HepG2 (cell line): ENCODE measurements at regions not wholly inside any gene's neighbourhood (a gene's known extent, or its start where the extent isn't known, plus 50 kb on each side); places are given as distances from the start of the nearest gene placed in this dataset.

Experiments
- ATAC-seq: fragments of 200-7000 bp; cut with Tn5 transposase; 3 replicates; pipeline ENCODE4 v1.9.1; 2020; ENCODE audit warnings: mild to moderate bottlenecking, moderate library complexity
- BruUV-seq: library from RNA; stranded (reverse); fragments of 400-500 nt; replicated peaks from 2 replicates; lab custom pipeline; 2021; lab: Mats Ljungman, UMichigan
- CTCF ChIA-PET: fragments of 300-600 bp; formaldehyde crosslinking; extraction: SDS; loops from one replicate; lab custom pipeline; 2021; ENCODE audit warnings: low total read pairs, inconsistent platforms, low intra/inter-chr PET ratio; lab: Yijun Ruan, JAX
- POLR2A ChIA-PET: fragments of 350-600 bp; sonication (Branson Sonifier 250); formaldehyde crosslinking; loops from one replicate; lab custom pipeline; 2020; ENCODE audit warnings: antibody characterized with exemption, inconsistent platforms; lab: Yijun Ruan, JAX
- DNase-seq: peaks from one replicate; pipeline ENCODE4 v3.0.0-alpha.2; 2015; ENCODE audit warnings: low spot score
- FAIRE-seq: peaks from 3 replicates; lab custom pipeline; 2011; peaks lifted over from hg19 to GRCh38; lab: Jason Lieb, UNC
- H2AFZ ChIP-seq: one replicate; pipeline ENCODE4 v1.6.1; 2011; ENCODE audit warnings: low read length, inconsistent platforms
- H3K27ac ChIP-seq: fragments of 300-600 bp; 3 replicates; pipeline ENCODE4 v1.8.0; 2011; ENCODE audit warnings: mixed run types, mild to moderate bottlenecking, mixed read lengths, low read length, inconsistent platforms; ENCODE audit not compliant: insufficient read depth; ENCODE audit errors: extremely low read length
- H3K27me3 ChIP-seq, 2 experiments: fragments of 200-600 bp in 1 of 2; 2 replicates in 1 of 2; 3 replicates in 1 of 2; pipeline versions ENCODE4 v1.6.0 to v1.8.0; 2011; ENCODE audit warnings: low read length in 2 of 2, mild to moderate bottlenecking in 2 of 2, moderate library complexity in 2 of 2, inconsistent platforms in 1 of 2; ENCODE audit not compliant: insufficient read depth in 2 of 2, control insufficient read depth in 1 of 2
- H3K36me3 ChIP-seq, 2 experiments: fragments of 200-600 bp in 1 of 2; replicated peaks in 1 of 2; 2 replicates in 1 of 2; 3 replicates in 1 of 2; pipeline versions ENCODE4 v1.5.1 to v1.8.0; 2011; ENCODE audit warnings: low read length in 2 of 2, inconsistent platforms in 1 of 2; ENCODE audit not compliant: insufficient read depth in 2 of 2, control insufficient read depth in 1 of 2
- H3K4me1 ChIP-seq: 2 replicates; pipeline ENCODE4 v1.5.1; 2012; ENCODE audit warnings: low read length, inconsistent platforms; ENCODE audit not compliant: insufficient read depth
- H3K4me2 ChIP-seq: 2 replicates; pipeline ENCODE4 v1.6.0; 2011; ENCODE audit warnings: low read depth, low read length, inconsistent platforms
- H3K4me3 ChIP-seq, 3 experiments: fragments of 200-600 bp in 1 of 3; sonication (generic), shearing (Covaris generic) in 1 of 3; replicated peaks in 1 of 3; 2 replicates each; pipeline ENCODE4 v1.5.1; 2011 to 2016; ENCODE audit warnings: low read length in 3 of 3, inconsistent platforms in 2 of 3, low read depth in 2 of 3, mild to moderate bottlenecking in 2 of 3, control low read depth in 1 of 3, mixed read lengths in 1 of 3; ENCODE audit not compliant: insufficient read depth in 1 of 3
- H3K79me2 ChIP-seq: one replicate; pipeline ENCODE4 v1.6.1; 2011; ENCODE audit warnings: low read length, inconsistent platforms; ENCODE audit not compliant: insufficient read depth
- H3K9ac ChIP-seq: 2 replicates; pipeline ENCODE4 v1.6.0; 2011; ENCODE audit warnings: mild to moderate bottlenecking, low read depth, low read length, inconsistent platforms; ENCODE audit not compliant: insufficient read depth
- H3K9me3 ChIP-seq: 2 replicates; pipeline ENCODE4 v1.5.1; 2012; ENCODE audit warnings: mild to moderate bottlenecking, low read length
- H4K20me1 ChIP-seq: 2 replicates; pipeline ENCODE4 v1.6.0; 2011; ENCODE audit warnings: inconsistent platforms, mild to moderate bottlenecking, low read length, moderate library complexity; ENCODE audit not compliant: insufficient read depth
- ARNT2 ChIP-seq: sonication (generic); formaldehyde crosslinking; IDR thresholded peaks from 2 replicates; pipeline ENCODE4 v1.8.0; 2022; ENCODE audit warnings: mild to moderate bottlenecking, low read depth, missing genetic modification reagents, moderate library complexity
- DMAP1 ChIP-seq: IDR thresholded peaks from 2 replicates; pipeline ENCODE4 v1.6.1; 2016
- GABPA ChIP-seq, 2 experiments: IDR thresholded peaks; 2 replicates each; pipeline ENCODE4 v1.6.1; 2011 to 2016; ENCODE audit warnings: low read depth in 2 of 2, low read length in 1 of 2, missing biosample characterization in 1 of 2, missing genetic modification characterization in 1 of 2
- GABPB1 ChIP-seq: IDR thresholded peaks from 2 replicates; pipeline ENCODE4 v1.6.1; 2016; ENCODE audit warnings: mild to moderate bottlenecking, missing genetic modification reagents, moderate library complexity, missing compliant biosample characterization
- MAFF ChIP-seq: IDR thresholded peaks from 2 replicates; pipeline ENCODE4 v1.6.1; 2011; ENCODE audit warnings: low read depth, low read length, improper control_type of control experiment
- MAFK ChIP-seq, 2 experiments: IDR thresholded peaks in 1 of 2; conservative IDR thresholded peaks in 1 of 2; 2 replicates each; pipeline ENCODE4 v1.6.1; 2011; ENCODE audit warnings: improper control_type of control experiment in 2 of 2, low read length in 2 of 2
- NFYC ChIP-seq: IDR thresholded peaks from 2 replicates; pipeline ENCODE4 v1.6.1; 2016; ENCODE audit warnings: missing genetic modification reagents, missing compliant biosample characterization
- TFDP2 ChIP-seq: sonication (generic); formaldehyde crosslinking; IDR thresholded peaks from 2 replicates; pipeline ENCODE4 v1.4.0; 2020; ENCODE audit warnings: missing genetic modification reagents
- ZMYM2 ChIP-seq: sonication (generic); formaldehyde crosslinking; IDR thresholded peaks from 2 replicates; pipeline ENCODE4 v1.8.0; 2022; ENCODE audit warnings: mild to moderate bottlenecking, missing genetic modification reagents
- ZNF17 ChIP-seq: sonication (generic); formaldehyde crosslinking; IDR thresholded peaks from 2 replicates; pipeline ENCODE4 v1.5.0; 2020; ENCODE audit warnings: mild to moderate bottlenecking, missing genetic modification reagents
- WGBS: methylation state at CpG from one replicate; pipeline ENCODE4 v1.1.6; 2017; ENCODE audit warnings: low lambda C conversion rate; 5-methylcytosine and 5-hydroxymethylcytosine counted together
- in situ Hi-C: cut with HindIII; loops from 2 replicates; pipeline ENCODE4 v1.10.0; 2017; ENCODE audit warnings: low pct_unique_long_range_greater_than_20kb; ENCODE audit not compliant: extremely low pct_ligation_motif_present
- intact Hi-C: fragments of 100-400 bp; cut with micrococcal nuclease; formaldehyde crosslinking; loops from one replicate; pipeline ENCODE4 v1.10.0; 2022; ENCODE audit not compliant: unreplicated experiment

- no peak overlapping the region for H3K4me2 ChIP-seq
- H3K36me3 ChIP-seq = no peaks in the 10 kb centered on the region
- H3K27ac ChIP-seq = no peak overlapping the region
- FAIRE-seq (no peak), ATAC-seq (no peak), DNase-seq (no peak)
- in situ Hi-C loops = no loop called here
- no peak overlapping the region for H3K9ac ChIP-seq
- peaks cover 1% of the 10 kb centered on the region; the same call in 1 of the 2 replicates for H3K9me3 ChIP-seq
- H3K79me2 ChIP-seq = no peaks in the 10 kb centered on the region
- intact Hi-C loops = no loop called here
- ChIA-PET POLR2A (no interaction called here), CTCF (no interaction called here)
- H4K20me1 ChIP-seq = no peaks in the 10 kb centered on the region
- H2AFZ ChIP-seq = no peak overlapping the region
- no peaks in the 10 kb centered on the region for H3K27me3 ChIP-seq
- BruUV-seq = no TSS peak
- 64% methylated on average over 6 of the region's 12 CpGs for WGBS
- no peak overlapping the region for H3K4me3 ChIP-seq
- H3K4me1 ChIP-seq = no peaks in the 10 kb centered on the region
- no peak for TF ChIP-seq DMAP1 (CRISPR knock-in tag)
- TF ChIP-seq GABPA (IDR thresholded peaks at IDR 0.05; ENCODE audit: low read depth, low read length) = no peak
- TF ChIP-seq GABPA (CRISPR knock-in tag; IDR thresholded peaks at IDR 0.05; ENCODE audit: low read depth) = no peak
- no peak for TF ChIP-seq GABPB1 (CRISPR knock-in tag)
- no peak for TF ChIP-seq ZNF17
- no peak for TF ChIP-seq ZMYM2 (CRISPR knock-in tag)
- no peak for TF ChIP-seq TFDP2 (CRISPR knock-in tag)
- no peak for TF ChIP-seq ARNT2 (CRISPR knock-in tag)
Measured at GRCh38 chr15:23912191-23912590, 225.1 kb upstream of the NDN start.

- no peaks in the 10 kb centered on the region for H3K36me3 ChIP-seq
- H3K9me3 ChIP-seq = peaks cover 8% of the 10 kb centered on the region; the same call in 1 of the 2 replicates
- no peaks in the 10 kb centered on the region for H3K79me2 ChIP-seq
- in situ Hi-C loops = no loop called here
- no peak overlapping the region for H3K4me2 ChIP-seq
- no peak overlapping the region for H2AFZ ChIP-seq
- WGBS = 5% methylated on average over 5 of the region's 5 CpGs
- no peak for DNase-seq
- no peaks in the 10 kb centered on the region for H3K27me3 ChIP-seq
- no peaks in the 10 kb centered on the region for H3K4me1 ChIP-seq
- H4K20me1 ChIP-seq = no peaks in the 10 kb centered on the region
- no peak for ATAC-seq
- no peak overlapping the region for H3K4me3 ChIP-seq
- H3K27ac ChIP-seq = no peak overlapping the region
- no peak overlapping the region for H3K9ac ChIP-seq
- POLR2A ChIA-PET = no interaction called here
- CTCF ChIA-PET = no interaction called here
- BruUV-seq = no TSS peak
- TF ChIP-seq NFYC (CRISPR knock-in tag) (no peak), MAFF (0 out of 2 replicates have a peak, but pooled peaks have one; percentile 31), MAFK (conservative IDR thresholded peaks at IDR 0.05 in 1 of 2, IDR thresholded peaks at IDR 0.05 in 1 of 2; ENCODE audit: low read length in 2 of 2) (peak in 1 of 2 experiments; percentile 39; a peak in 2 of 4 replicates)
- FAIRE-seq = no peak
- intact Hi-C loops = no loop called here
Measured at GRCh38 chr15:23913081-23913480, 226.0 kb upstream of the NDN start.
